GM21529 (cell line): ENCODE measurements at regions not wholly inside any gene's neighbourhood (a gene's known extent, or its start where the extent isn't known, plus 50 kb on each side); places are given as distances from the start of the nearest gene placed in this dataset.

Source experiments
- ATAC-seq: cut with Tn5 transposase; IDR thresholded peaks from one replicate; pipeline ENCODE4 v1.9.1; 2021; ENCODE audit not compliant: unreplicated experiment

DNA sequence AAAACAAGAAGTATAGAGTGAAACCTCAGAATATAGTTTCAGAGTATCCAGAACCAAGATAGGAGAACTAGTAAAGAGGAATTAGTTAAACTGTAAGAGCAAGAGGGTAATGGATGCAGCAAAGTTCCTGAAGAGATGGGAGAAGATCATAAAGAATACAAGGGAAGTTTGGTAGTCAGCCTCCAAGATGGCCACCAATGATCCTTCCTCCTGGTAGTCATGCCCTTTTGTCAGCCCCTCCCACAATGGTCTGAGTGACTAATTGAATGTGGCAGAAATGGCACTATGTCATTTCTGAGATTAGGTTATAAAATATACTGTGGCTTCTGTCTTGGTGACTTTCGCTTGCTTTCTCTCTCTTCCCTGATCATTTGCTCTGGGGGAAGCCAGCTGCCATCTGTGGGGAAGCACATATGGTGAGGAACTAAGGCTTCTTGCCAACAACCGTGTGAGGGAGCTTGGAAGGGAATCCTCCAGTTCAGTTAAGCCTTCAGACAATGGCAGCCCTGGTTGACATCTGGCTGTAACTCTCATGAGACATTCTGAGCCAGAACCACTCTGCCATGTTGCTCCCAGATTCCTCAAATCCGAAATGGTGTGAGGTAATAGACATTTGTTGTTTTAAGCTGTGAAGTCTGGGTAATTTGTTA lies 55.3 kb upstream of the AMN1 start:
- ATAC-seq: no peak

DNA sequence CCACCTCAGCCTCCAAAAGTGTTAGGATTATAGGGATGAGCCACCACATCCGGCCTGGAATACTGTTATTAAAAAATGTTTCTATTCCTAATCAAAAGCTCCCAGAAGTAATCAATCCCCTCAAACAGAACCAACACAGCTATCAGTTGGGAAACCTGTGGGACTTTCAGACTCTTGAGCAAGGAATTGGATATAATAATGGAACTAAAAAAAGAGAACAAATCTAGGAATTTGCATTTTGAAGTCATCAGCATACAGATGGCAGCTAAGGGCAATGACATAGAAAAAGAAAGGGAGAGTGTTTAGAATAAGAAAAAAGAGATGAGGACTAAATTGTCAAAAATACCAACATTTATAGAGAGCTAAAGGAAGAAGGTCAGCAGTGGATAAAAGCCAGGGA lies 54.7 kb upstream of the AMN1 start:
- no peak for ATAC-seq

- ATAC-seq: no peak
Measured at GRCh38 chr12:31781894-31782540, 53.2 kb upstream of the AMN1 start.

- no peak for ATAC-seq
Measured at GRCh38 chr12:31780096-31780495, 51.3 kb upstream of the AMN1 start.

DNA sequence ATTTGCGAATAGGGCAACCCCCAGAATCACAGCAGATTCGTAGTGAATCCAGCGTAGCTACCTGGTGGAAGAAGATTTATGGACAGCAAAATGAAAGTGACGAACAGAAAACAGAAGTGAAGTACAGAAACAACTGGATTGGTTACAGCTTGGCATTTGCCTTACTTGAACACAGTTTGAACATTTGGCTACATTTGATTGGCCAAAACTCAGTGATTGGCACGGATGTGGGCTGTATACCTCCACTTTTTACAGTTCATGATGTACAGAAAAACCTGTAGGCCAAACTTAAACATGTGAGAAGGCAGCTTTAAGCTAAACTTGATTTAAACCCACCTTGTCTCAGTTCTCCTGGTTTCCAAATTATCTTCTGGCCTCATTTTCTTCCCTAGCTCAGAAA lies 49.9 kb upstream of the AMN1 start:
- no peak for ATAC-seq
